Pancreas (tissue), 10 donors: ENCODE measurements at regions not wholly inside any gene's neighbourhood (a gene's known extent, or its start where the extent isn't known, plus 50 kb on each side); places are given as distances from the start of the nearest gene placed in this dataset.
A peak's percentile ranks its signal among the peaks of the same experiment; 100 is the strongest.
"Not testable (repeated sequence)": the region's sequence is repeated elsewhere in the genome, so short reads cannot be mapped to it uniquely, and the experiment has no call there.

Source experiments
- ATAC-seq, 4 donors: fragments of 200-7000 bp; cut with Tn5 transposase; one replicate each; pipeline versions ENCODE4 v1.8.0 to v1.9.1; 2020; ENCODE audit warnings: mild to moderate bottlenecking in 4 of 4, moderate library complexity in 4 of 4
- DNase-seq, 6 donors: peaks; one replicate each; pipeline ENCODE4 v3.0.0-alpha.2; 2020
- FAIRE-seq: peaks from 2 replicates; lab custom pipeline; 2012; peaks lifted over from hg19 to GRCh38; lab: Jason Lieb, UNC
- H3K27ac ChIP-seq, 4 donors: fragments of 200-600 bp; sonication (generic); 1 replicate in 3 of 4; 2 replicates in 1 of 4; pipeline versions ENCODE4 v1.5.0 to v1.8.0; 2020
- H3K27me3 ChIP-seq, 4 donors: fragments of 200-600 bp; one replicate each; pipeline ENCODE4 v1.8.0; 2021
- H3K36me3 ChIP-seq, 3 donors: fragments of 200-600 bp; sonication (generic) in 1 of 3; one replicate each; pipeline versions ENCODE4 v1.5.0 to v1.8.0; 2020 to 2021
- H3K4me1 ChIP-seq, 3 donors: fragments of 200-600 bp; one replicate each; pipeline ENCODE4 v1.8.0; 2021
- H3K4me3 ChIP-seq, 4 donors: fragments of 200-600 bp; sonication (generic) in 2 of 4; one replicate each; pipeline versions ENCODE4 v1.5.0 to v1.8.0; 2020 to 2021
- H3K9me3 ChIP-seq, 4 donors: fragments of 200-600 bp; one replicate each; pipeline ENCODE4 v1.8.0; 2021
- WGBS, 2 donors: extraction: QIAGEN DNeasy Blood & Tissue Kit; methylation state at CpG; one replicate each; pipeline ENCODE4 v1.1.7; 2013; 5-methylcytosine and 5-hydroxymethylcytosine counted together
- intact Hi-C, 3 donors: fragments of 100-400 bp; cut with DNase I; formaldehyde crosslinking; loops; one replicate each; pipeline versions ENCODE4 v1.11.1 to v1.14.2; 2022
- TF ChIP-seq, protein P1 (sequence below), 4 donors: fragments of 200-600 bp; sonication (generic) in 3 of 4; IDR thresholded peaks; one replicate each; pipeline versions ENCODE4 v1.5.0 to v1.8.0; 2021; ENCODE audit warnings: antibody characterized with exemption in 4 of 4
- donor health status: healthy with polysubstance abuse.
- donor health status: DM: no; HTN: no; CAD: no; lungs with moderate emphysema.
- donor health status: DM: no; HTN: no; CAD: no.
- donor health status: control.
- donor health status: control.
- donor health status: Bipolar disorder and iron deficiency.
- donor health status: DM: yes; HTN: yes; CAD: no.
- donor health status: DM: no; HTN: no; CAD: no.
- donor health status: DM: no; HTN: no; CAD: no.
- donor health status: DM: yes; HTN: yes; CAD: no.

GRCh38 chr3:166575161-166575560 is 737.9 kb upstream of the BCHE start:
- TF ChIP-seq, protein P1, sequence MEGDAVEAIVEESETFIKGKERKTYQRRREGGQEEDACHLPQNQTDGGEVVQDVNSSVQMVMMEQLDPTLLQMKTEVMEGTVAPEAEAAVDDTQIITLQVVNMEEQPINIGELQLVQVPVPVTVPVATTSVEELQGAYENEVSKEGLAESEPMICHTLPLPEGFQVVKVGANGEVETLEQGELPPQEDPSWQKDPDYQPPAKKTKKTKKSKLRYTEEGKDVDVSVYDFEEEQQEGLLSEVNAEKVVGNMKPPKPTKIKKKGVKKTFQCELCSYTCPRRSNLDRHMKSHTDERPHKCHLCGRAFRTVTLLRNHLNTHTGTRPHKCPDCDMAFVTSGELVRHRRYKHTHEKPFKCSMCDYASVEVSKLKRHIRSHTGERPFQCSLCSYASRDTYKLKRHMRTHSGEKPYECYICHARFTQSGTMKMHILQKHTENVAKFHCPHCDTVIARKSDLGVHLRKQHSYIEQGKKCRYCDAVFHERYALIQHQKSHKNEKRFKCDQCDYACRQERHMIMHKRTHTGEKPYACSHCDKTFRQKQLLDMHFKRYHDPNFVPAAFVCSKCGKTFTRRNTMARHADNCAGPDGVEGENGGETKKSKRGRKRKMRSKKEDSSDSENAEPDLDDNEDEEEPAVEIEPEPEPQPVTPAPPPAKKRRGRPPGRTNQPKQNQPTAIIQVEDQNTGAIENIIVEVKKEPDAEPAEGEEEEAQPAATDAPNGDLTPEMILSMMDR (IDR thresholded peaks at IDR 0.05) = no peak
- no peaks in the 10 kb centered on the region for H3K36me3 ChIP-seq
- no peak overlapping the region for H3K27ac ChIP-seq
- FAIRE-seq (no peak), ATAC-seq (peak in 1 of 4 donors; percentile 29), DNase-seq (no peak)
- H3K4me3 ChIP-seq = no peak overlapping the region
- H3K4me1 ChIP-seq = peaks cover 0 to 5% (median 0%) of the 10 kb centered on the region in 3 donors
- no peaks in the 10 kb centered on the region for H3K27me3 ChIP-seq
- 21 to 22% methylated on average over 4 of the region's 4 CpGs for WGBS, 2 donors
- intact Hi-C loops = no loop called here
- H3K9me3 ChIP-seq = no peaks in the 10 kb centered on the region

DNA sequence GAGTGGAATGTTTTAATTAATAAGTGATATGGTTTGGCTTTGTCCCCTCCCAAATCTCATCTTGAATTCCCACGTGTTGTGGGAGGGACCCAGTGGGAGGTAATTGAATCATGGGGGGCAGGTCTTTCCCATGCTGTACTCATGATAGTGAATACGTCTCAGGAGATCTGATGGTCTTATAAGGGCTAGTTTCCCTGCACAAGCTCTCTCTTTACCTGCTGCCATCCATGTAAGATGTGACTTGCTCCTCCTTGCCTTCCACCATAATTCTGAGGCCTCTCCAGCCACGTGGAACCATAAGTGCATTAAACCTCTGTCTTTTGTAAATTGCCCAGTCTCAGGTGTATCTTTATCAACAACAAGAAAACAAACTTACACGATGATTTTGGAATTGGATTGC is 734.5 kb upstream of the BCHE start:
- H3K4me3 ChIP-seq, H3K4me1 ChIP-seq, H3K27me3 ChIP-seq, H3K9me3 ChIP-seq, H3K36me3 ChIP-seq, intact Hi-C loops, H3K27ac ChIP-seq, FAIRE-seq, ATAC-seq, DNase-seq: not testable (repeated sequence)
- 56 to 62% methylated on average over 4 of the region's 4 CpGs for WGBS, 2 donors

- intact Hi-C loops = no loop called here
- Histone ChIP-seq H3K27me3 (no peaks in the 10 kb centered on the region), H3K4me1 (peaks cover 0 to 5% (median 0%) of the 10 kb centered on the region in 3 donors), H3K36me3 (no peaks in the 10 kb centered on the region), H3K27ac (no peak overlapping the region), H3K9me3 (no peaks in the 10 kb centered on the region), H3K4me3 (no peak overlapping the region)
- TF ChIP-seq, protein P1 (IDR thresholded peaks at IDR 0.05) = no peak
- no peak for DNase-seq
- ATAC-seq = no peak
- FAIRE-seq = no peak
Observed at GRCh38 chr3:166570102-166570501, 732.9 kb upstream of the BCHE start.

- TF ChIP-seq, protein P1 (IDR thresholded peaks at IDR 0.05) = no peak
- Histone ChIP-seq H3K4me1 (peaks cover 0 to 1% (median 0%) of the 10 kb centered on the region in 3 donors), H3K27ac (no peak overlapping the region), H3K27me3 (no peaks in the 10 kb centered on the region), H3K9me3 (no peaks in the 10 kb centered on the region), H3K36me3 (no peaks in the 10 kb centered on the region), H3K4me3 (no peak overlapping the region)
- no peak for FAIRE-seq
- intact Hi-C loops = no loop called here
- no peak for DNase-seq
- ATAC-seq = no peak
Observed at GRCh38 chr3:166569589-166569988, 732.4 kb upstream of the BCHE start.

DNA sequence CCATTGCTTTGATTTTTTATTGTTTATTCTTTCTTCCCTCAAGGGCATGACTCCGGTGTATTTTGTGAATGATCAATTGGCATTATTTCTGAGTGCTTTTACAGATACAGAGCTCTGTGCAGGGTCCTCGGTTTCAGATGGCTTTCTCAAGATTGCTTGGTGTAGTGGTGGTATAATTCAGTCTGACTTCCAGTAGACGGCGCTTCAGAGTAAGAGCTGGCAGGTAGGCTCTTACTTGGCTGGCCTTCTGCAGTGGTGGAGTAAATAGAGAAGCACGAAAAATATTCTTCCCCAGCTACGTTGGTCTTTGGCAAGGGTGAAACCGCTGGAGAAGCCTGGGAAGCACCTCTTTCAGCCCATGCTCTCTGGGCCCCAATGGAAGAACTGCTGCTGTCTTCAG is 723.0 kb upstream of the BCHE start:
- intact Hi-C loops = no loop called here

More for the DNA sequence above, 723.0 kb upstream of the BCHE start:
- DNase-seq (no peak), ATAC-seq (no peak), FAIRE-seq (no peak)
- 57 to 63% methylated on average over 7 of the region's 7 CpGs for WGBS, 2 donors
- peaks cover 0 to 5% (median 0%) of the 10 kb centered on the region in 3 donors for H3K4me1 ChIP-seq
- no peaks in the 10 kb centered on the region for H3K9me3 ChIP-seq
- no peak overlapping the region for H3K4me3 ChIP-seq
- H3K27ac ChIP-seq = no peak overlapping the region
- H3K36me3 ChIP-seq = no peaks in the 10 kb centered on the region
- no peaks in the 10 kb centered on the region for H3K27me3 ChIP-seq
- TF ChIP-seq, protein P1 (IDR thresholded peaks at IDR 0.05) = no peak
